ENCODE measurements at regions not wholly inside any gene's neighbourhood (a gene's known extent, or its start where the extent isn't known, plus 50 kb on each side); places are given as distances from the start of the nearest gene placed in this dataset.

GRCh38 chr3:66747261-66747660 is 246.4 kb upstream of the LRIG1 start:
- TF ChIP-seq CTCF (IDR thresholded peaks at IDR 0.05): no peak
- TF ChIP-seq POLR2A (IDR thresholded peaks at IDR 0.05): no peak
